Thyroid gland (tissue), 4 donors: ENCODE measurements at regions not wholly inside any gene's neighbourhood (a gene's known extent, or its start where the extent isn't known, plus 50 kb on each side); places are given as distances from the start of the nearest gene placed in this dataset.

ENCODE experiments used
- CTCF ChIP-seq, 6 experiments: fragments of 200-600 bp in 3 of 6; fragments of 450-650 bp in 3 of 6; sonication (generic) in 3 of 6; IDR thresholded peaks; one replicate each; pipeline ENCODE4 v1.5.1; 2016 to 2019; ENCODE audit warnings: antibody characterized with exemption in 6 of 6, mild to moderate bottlenecking in 2 of 6, inconsistent platforms in 1 of 6, moderate library complexity in 1 of 6
- POLR2A ChIP-seq, 2 donors: fragments of 450-650 bp; IDR thresholded peaks; one replicate each; pipeline ENCODE4 v1.6.1; 2017; ENCODE audit warnings: antibody characterized with exemption in 2 of 2, mild to moderate bottlenecking in 2 of 2, moderate library complexity in 1 of 2

GRCh38 chr14:100453930-100454329 lies 130.8 kb downstream of the SLC25A47 start:
- TF ChIP-seq CTCF (IDR thresholded peaks at IDR 0.05) (no peak), POLR2A (IDR thresholded peaks at IDR 0.05) (no peak)
